GM23338 (cell line): ENCODE measurements at regions not wholly inside any gene's neighbourhood (a gene's known extent, or its start where the extent isn't known, plus 50 kb on each side); places are given as distances from the start of the nearest gene placed in this dataset.

Source experiments
- CREB1 ChIP-seq: fragments of 250-450 bp; sonication (Bioruptor Pico); IDR thresholded peaks from 2 replicates; pipeline ENCODE4 v1.5.0; 2020; ENCODE audit warnings: low read depth, mild to moderate bottlenecking, moderate library complexity
- EZH2 ChIP-seq: fragments of 200-600 bp; sonication (generic); IDR thresholded peaks from one replicate; pipeline ENCODE4 v1.8.0; 2017; ENCODE audit warnings: antibody characterized with exemption, mild to moderate bottlenecking, low read depth; ENCODE audit not compliant: unreplicated experiment
- JUNB ChIP-seq: IDR thresholded peaks from one replicate; pipeline ENCODE4 v1.6.1; 2016; ENCODE audit warnings: antibody characterized with exemption; ENCODE audit not compliant: unreplicated experiment
- STAT1 ChIP-seq: IDR thresholded peaks from one replicate; pipeline ENCODE4 v1.6.1; 2016; ENCODE audit warnings: antibody characterized with exemption; ENCODE audit not compliant: unreplicated experiment
- ZNF114 ChIP-seq: fragments of 250-450 bp; sonication (Bioruptor Pico); IDR thresholded peaks from 2 replicates; pipeline ENCODE4 v1.5.0; 2020; ENCODE audit warnings: mild to moderate bottlenecking, moderate library complexity
- ZNF331 ChIP-seq: fragments of 250-450 bp; sonication (Bioruptor Pico); IDR thresholded peaks from 2 replicates; pipeline ENCODE4 v1.5.0; 2020; ENCODE audit warnings: low read depth, mild to moderate bottlenecking, moderate library complexity
- TF ChIP-seq, protein P1 (sequence below): fragments of 250-450 bp; sonication (Bioruptor Pico); IDR thresholded peaks from 2 replicates; pipeline ENCODE4 v1.5.0; 2020; ENCODE audit warnings: mild to moderate bottlenecking, moderate library complexity
- TF ChIP-seq, protein P2 (sequence below): IDR thresholded peaks from one replicate; pipeline ENCODE4 v1.6.1; 2018; ENCODE audit warnings: antibody characterized with exemption; ENCODE audit not compliant: unreplicated experiment
- TF ChIP-seq, protein P3 (sequence below): IDR thresholded peaks from 2 replicates; pipeline ENCODE4 v1.6.1; 2016; ENCODE audit warnings: antibody characterized with exemption
- TF ChIP-seq, protein P4 (sequence below), 2 experiments: fragments of 200-600 bp in 1 of 2; sonication (generic) in 1 of 2; conservative IDR thresholded peaks; 2 replicates each; pipeline versions ENCODE4 v1.5.1 to v1.6.1; 2016 to 2017; ENCODE audit warnings: antibody characterized with exemption in 2 of 2, low read depth in 2 of 2, mild to moderate bottlenecking in 2 of 2, moderate library complexity in 1 of 2

DNA sequence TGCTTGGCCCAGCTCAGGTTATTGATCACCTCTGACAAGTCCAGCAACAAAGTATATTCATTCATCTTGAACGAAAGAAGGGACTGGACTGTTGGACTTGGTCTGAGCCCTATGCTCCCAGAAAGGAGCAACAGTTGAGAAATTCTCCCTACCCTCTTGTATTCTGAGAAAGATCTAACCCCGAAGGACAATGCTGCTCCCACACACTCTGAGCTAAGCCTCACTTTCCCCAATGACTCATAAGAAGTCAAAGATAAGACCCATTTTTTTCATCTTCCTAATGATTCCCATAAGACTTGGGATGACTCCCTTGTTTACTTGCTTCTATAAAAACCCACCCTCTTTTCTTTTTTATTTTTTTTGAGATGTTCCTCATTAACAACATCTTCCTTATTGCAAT lies 549.4 kb upstream of the MDFIC2 start (continued):
- TF ChIP-seq, protein P1, sequence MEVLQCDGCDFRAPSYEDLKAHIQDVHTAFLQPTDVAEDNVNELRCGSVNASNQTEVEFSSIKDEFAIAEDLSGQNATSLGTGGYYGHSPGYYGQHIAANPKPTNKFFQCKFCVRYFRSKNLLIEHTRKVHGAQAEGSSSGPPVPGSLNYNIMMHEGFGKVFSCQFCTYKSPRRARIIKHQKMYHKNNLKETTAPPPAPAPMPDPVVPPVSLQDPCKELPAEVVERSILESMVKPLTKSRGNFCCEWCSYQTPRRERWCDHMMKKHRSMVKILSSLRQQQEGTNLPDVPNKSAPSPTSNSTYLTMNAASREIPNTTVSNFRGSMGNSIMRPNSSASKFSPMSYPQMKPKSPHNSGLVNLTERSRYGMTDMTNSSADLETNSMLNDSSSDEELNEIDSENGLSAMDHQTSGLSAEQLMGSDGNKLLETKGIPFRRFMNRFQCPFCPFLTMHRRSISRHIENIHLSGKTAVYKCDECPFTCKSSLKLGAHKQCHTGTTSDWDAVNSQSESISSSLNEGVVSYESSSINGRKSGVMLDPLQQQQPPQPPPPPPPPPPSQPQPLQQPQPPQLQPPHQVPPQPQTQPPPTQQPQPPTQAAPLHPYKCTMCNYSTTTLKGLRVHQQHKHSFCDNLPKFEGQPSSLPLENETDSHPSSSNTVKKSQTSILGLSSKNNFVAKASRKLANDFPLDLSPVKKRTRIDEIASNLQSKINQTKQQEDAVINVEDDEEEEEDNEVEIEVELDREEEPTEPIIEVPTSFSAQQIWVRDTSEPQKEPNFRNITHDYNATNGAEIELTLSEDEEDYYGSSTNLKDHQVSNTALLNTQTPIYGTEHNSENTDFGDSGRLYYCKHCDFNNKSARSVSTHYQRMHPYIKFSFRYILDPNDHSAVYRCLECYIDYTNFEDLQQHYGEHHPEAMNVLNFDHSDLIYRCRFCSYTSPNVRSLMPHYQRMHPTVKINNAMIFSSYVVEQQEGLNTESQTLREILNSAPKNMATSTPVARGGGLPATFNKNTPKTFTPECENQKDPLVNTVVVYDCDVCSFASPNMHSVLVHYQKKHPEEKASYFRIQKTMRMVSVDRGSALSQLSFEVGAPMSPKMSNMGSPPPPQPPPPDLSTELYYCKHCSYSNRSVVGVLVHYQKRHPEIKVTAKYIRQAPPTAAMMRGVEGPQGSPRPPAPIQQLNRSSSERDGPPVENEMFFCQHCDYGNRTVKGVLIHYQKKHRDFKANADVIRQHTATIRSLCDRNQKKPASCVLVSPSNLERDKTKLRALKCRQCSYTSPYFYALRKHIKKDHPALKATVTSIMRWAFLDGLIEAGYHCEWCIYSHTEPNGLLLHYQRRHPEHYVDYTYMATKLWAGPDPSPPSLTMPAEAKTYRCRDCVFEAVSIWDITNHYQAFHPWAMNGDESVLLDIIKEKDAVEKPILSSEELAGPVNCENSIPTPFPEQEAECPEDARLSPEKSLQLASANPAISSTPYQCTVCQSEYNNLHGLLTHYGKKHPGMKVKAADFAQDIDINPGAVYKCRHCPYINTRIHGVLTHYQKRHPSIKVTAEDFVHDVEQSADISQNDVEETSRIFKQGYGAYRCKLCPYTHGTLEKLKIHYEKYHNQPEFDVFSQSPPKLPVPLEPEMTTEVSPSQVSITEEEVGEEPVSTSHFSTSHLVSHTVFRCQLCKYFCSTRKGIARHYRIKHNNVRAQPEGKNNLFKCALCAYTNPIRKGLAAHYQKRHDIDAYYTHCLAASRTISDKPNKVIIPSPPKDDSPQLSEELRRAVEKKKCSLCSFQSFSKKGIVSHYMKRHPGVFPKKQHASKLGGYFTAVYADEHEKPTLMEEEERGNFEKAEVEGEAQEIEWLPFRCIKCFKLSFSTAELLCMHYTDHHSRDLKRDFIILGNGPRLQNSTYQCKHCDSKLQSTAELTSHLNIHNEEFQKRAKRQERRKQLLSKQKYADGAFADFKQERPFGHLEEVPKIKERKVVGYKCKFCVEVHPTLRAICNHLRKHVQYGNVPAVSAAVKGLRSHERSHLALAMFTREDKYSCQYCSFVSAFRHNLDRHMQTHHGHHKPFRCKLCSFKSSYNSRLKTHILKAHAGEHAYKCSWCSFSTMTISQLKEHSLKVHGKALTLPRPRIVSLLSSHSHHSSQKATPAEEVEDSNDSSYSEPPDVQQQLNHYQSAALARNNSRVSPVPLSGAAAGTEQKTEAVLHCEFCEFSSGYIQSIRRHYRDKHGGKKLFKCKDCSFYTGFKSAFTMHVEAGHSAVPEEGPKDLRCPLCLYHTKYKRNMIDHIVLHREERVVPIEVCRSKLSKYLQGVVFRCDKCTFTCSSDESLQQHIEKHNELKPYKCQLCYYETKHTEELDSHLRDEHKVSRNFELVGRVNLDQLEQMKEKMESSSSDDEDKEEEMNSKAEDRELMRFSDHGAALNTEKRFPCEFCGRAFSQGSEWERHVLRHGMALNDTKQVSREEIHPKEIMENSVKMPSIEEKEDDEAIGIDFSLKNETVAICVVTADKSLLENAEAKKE: no peak
- TF ChIP-seq EZH2 (no peak), CREB1 (CRISPR knock-in tag) (no peak), STAT1 (no peak), JUNB (no peak), ZNF114 (no peak), ZNF331 (CRISPR knock-in tag) (no peak)
- TF ChIP-seq, protein P2, sequence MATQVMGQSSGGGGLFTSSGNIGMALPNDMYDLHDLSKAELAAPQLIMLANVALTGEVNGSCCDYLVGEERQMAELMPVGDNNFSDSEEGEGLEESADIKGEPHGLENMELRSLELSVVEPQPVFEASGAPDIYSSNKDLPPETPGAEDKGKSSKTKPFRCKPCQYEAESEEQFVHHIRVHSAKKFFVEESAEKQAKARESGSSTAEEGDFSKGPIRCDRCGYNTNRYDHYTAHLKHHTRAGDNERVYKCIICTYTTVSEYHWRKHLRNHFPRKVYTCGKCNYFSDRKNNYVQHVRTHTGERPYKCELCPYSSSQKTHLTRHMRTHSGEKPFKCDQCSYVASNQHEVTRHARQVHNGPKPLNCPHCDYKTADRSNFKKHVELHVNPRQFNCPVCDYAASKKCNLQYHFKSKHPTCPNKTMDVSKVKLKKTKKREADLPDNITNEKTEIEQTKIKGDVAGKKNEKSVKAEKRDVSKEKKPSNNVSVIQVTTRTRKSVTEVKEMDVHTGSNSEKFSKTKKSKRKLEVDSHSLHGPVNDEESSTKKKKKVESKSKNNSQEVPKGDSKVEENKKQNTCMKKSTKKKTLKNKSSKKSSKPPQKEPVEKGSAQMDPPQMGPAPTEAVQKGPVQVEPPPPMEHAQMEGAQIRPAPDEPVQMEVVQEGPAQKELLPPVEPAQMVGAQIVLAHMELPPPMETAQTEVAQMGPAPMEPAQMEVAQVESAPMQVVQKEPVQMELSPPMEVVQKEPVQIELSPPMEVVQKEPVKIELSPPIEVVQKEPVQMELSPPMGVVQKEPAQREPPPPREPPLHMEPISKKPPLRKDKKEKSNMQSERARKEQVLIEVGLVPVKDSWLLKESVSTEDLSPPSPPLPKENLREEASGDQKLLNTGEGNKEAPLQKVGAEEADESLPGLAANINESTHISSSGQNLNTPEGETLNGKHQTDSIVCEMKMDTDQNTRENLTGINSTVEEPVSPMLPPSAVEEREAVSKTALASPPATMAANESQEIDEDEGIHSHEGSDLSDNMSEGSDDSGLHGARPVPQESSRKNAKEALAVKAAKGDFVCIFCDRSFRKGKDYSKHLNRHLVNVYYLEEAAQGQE: no peak
- TF ChIP-seq, protein P3, sequence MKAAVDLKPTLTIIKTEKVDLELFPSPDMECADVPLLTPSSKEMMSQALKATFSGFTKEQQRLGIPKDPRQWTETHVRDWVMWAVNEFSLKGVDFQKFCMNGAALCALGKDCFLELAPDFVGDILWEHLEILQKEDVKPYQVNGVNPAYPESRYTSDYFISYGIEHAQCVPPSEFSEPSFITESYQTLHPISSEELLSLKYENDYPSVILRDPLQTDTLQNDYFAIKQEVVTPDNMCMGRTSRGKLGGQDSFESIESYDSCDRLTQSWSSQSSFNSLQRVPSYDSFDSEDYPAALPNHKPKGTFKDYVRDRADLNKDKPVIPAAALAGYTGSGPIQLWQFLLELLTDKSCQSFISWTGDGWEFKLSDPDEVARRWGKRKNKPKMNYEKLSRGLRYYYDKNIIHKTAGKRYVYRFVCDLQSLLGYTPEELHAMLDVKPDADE: no peak
- TF ChIP-seq, protein P4, sequence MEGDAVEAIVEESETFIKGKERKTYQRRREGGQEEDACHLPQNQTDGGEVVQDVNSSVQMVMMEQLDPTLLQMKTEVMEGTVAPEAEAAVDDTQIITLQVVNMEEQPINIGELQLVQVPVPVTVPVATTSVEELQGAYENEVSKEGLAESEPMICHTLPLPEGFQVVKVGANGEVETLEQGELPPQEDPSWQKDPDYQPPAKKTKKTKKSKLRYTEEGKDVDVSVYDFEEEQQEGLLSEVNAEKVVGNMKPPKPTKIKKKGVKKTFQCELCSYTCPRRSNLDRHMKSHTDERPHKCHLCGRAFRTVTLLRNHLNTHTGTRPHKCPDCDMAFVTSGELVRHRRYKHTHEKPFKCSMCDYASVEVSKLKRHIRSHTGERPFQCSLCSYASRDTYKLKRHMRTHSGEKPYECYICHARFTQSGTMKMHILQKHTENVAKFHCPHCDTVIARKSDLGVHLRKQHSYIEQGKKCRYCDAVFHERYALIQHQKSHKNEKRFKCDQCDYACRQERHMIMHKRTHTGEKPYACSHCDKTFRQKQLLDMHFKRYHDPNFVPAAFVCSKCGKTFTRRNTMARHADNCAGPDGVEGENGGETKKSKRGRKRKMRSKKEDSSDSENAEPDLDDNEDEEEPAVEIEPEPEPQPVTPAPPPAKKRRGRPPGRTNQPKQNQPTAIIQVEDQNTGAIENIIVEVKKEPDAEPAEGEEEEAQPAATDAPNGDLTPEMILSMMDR (conservative IDR thresholded peaks at IDR 0.05; ENCODE audit: low read depth in 2 of 2): no peak
